SH-SY5Y (cell line): ENCODE measurements at regions not wholly inside any gene's neighbourhood (a gene's known extent, or its start where the extent isn't known, plus 50 kb on each side); places are given as distances from the start of the nearest gene placed in this dataset.

Experiments used
- GATA2 ChIP-seq: IDR thresholded peaks from 2 replicates; pipeline ENCODE4 v1.6.1; 2011; ENCODE audit warnings: mild to moderate bottlenecking, low read depth, low read length
- GATA3 ChIP-seq: IDR thresholded peaks from 2 replicates; pipeline ENCODE4 v1.6.1; 2011; ENCODE audit warnings: low read depth, mild to moderate bottlenecking, low read length, moderate library complexity

DNA sequence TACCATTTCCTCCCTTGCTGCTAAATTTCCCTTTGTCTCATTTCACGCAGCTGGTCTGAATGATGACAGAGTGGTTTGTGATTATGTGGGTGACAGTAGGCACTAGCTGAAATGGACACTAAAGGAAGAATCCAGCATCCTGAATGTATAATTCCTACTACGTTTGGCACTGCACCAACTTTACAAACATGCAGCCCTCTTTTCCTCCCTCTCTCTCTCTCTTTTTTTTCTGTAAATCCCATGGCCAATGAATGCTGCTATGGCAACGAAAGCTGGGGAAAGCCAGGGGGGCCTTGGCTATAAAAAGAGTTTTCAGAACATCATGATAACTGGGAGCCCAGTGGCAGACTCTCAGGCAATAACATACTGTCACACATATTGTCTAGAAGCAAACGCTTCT lies 367.2 kb upstream of the AGTR1 start:
- TF ChIP-seq GATA3 (no peak), GATA2 (no peak)
